ENCODE measurements at regions not wholly inside any gene's neighbourhood (a gene's known extent, or its start where the extent isn't known, plus 50 kb on each side); places are given as distances from the start of the nearest gene placed in this dataset.

DNA sequence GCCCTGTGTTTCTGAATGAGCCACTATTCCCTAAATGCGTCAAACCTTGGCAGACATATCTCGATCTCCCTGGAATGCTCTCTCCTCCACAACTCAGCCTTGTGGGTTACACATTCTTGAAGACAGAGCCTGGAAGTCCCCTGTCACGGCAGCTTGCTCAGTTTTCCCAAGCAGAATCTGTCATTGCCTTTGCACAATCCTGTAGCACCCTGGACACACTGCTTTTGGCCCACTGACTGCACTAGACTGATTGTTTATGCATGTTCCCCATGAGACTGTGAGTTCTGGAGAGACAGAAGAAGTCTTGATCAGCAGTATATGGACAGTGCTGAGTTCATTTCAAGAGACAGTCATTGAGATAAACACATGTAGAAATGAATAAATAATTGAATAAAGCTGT is 406.7 kb downstream of the CD83 start:
- ATAC-seq = no peak
- TF ChIP-seq PPARA (CRISPR knock-in tag; IDR thresholded peaks at IDR 0.05; ENCODE audit: borderline replicate concordance) (no peak), ZNF70 (CRISPR knock-in tag; IDR thresholded peaks at IDR 0.05) (no peak), OSR1 (CRISPR knock-in tag; IDR thresholded peaks at IDR 0.05) (no peak), ARNTL (CRISPR knock-in tag; IDR thresholded peaks at IDR 0.05; ENCODE audit: borderline replicate concordance, low read depth) (no peak), CSDC2 (CRISPR knock-in tag; IDR thresholded peaks at IDR 0.05) (no peak), SNAI2 (CRISPR knock-in tag; IDR thresholded peaks at IDR 0.05) (no peak), ZNF565 (CRISPR knock-in tag; conservative IDR thresholded peaks at IDR 0.05; ENCODE audit: low read depth) (no peak)
- TF ChIP-seq, protein P1, sequence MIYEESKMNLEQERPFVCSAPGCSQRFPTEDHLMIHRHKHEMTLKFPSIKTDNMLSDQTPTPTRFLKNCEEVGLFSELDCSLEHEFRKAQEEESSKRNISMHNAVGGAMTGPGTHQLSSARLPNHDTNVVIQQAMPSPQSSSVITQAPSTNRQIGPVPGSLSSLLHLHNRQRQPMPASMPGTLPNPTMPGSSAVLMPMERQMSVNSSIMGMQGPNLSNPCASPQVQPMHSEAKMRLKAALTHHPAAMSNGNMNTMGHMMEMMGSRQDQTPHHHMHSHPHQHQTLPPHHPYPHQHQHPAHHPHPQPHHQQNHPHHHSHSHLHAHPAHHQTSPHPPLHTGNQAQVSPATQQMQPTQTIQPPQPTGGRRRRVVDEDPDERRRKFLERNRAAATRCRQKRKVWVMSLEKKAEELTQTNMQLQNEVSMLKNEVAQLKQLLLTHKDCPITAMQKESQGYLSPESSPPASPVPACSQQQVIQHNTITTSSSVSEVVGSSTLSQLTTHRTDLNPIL (CRISPR knock-in tag; IDR thresholded peaks at IDR 0.05; ENCODE audit: low read depth) = no peak
- TF ChIP-seq, protein P2, sequence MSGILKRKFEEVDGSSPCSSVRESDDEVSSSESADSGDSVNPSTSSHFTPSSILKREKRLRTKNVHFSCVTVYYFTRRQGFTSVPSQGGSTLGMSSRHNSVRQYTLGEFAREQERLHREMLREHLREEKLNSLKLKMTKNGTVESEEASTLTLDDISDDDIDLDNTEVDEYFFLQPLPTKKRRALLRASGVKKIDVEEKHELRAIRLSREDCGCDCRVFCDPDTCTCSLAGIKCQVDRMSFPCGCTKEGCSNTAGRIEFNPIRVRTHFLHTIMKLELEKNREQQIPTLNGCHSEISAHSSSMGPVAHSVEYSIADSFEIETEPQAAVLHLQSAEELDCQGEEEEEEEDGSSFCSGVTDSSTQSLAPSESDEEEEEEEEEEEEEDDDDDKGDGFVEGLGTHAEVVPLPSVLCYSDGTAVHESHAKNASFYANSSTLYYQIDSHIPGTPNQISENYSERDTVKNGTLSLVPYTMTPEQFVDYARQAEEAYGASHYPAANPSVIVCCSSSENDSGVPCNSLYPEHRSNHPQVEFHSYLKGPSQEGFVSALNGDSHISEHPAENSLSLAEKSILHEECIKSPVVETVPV (CRISPR knock-in tag; IDR thresholded peaks at IDR 0.05) = no peak

DNA sequence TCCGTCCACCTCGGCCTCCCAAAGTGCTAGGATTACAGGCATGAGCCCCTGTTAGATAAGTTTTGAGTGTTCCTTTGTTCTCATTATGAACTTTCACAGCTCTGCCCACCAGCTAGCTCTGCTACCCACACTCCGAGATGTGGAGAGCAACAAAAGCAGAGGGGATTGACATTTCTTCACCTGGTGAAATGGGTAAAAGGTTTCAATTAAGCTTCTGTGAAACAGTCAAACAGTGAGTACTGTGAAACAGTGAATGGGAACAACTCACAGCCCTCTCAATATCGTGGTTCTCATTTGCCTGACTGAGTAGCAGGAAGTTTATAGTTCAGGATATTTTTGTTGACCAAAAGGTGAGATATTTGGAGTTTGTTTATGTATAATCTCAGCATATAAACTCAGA is 412.8 kb downstream of the CD83 start:
- no peak for TF ChIP-seq ZC3H10 (CRISPR knock-in tag; IDR thresholded peaks at IDR 0.05)
- no peak for TF ChIP-seq ZNF8 (CRISPR knock-in tag; IDR thresholded peaks at IDR 0.05)
- no peak for TF ChIP-seq CSDC2 (CRISPR knock-in tag; IDR thresholded peaks at IDR 0.05)
- TF ChIP-seq OSR1 (CRISPR knock-in tag; IDR thresholded peaks at IDR 0.05) = no peak
- no peak for TF ChIP-seq ZFP30 (CRISPR knock-in tag; IDR thresholded peaks at IDR 0.05)
- TF ChIP-seq ISL1 (CRISPR knock-in tag; IDR thresholded peaks at IDR 0.05) = no peak
- TF ChIP-seq ZNF565 (CRISPR knock-in tag; conservative IDR thresholded peaks at IDR 0.05; ENCODE audit: low read depth) = no peak
- TF ChIP-seq GLIS3 (CRISPR knock-in tag; IDR thresholded peaks at IDR 0.05) = no peak
- no peak for ATAC-seq

DNA sequence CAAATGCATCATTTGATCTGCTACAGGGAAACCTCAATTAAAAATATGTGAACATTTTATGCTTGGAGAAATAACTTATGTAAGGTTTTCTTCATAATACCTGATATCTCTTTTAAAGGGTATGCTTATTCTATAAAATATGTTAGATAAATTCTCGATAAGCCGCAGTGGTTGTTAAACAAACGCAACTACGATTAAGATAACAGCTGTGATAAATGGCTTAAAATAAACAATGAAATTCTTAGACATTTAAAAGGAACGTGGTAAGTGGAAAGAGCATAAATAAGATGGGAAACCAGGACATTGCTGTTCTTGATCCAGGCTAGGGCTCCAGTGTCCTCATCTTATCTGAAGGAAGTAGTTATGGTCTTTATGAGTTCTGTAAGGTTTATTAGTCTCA is 415.9 kb downstream of the CD83 start:
- no peak for ATAC-seq
- no peak for TF ChIP-seq ZNF70 (CRISPR knock-in tag; IDR thresholded peaks at IDR 0.05)
- TF ChIP-seq ZFP3 (CRISPR knock-in tag; IDR thresholded peaks at IDR 0.05) = no peak
- no peak for TF ChIP-seq ZNF565 (CRISPR knock-in tag; conservative IDR thresholded peaks at IDR 0.05; ENCODE audit: low read depth)
- TF ChIP-seq OSR1 (CRISPR knock-in tag; IDR thresholded peaks at IDR 0.05) = no peak
- TF ChIP-seq RARB (CRISPR knock-in tag; IDR thresholded peaks at IDR 0.05) = no peak
- TF ChIP-seq, protein P1 (CRISPR knock-in tag; IDR thresholded peaks at IDR 0.05; ENCODE audit: low read depth) = no peak
- TF ChIP-seq ESRRG (CRISPR knock-in tag; IDR thresholded peaks at IDR 0.05) = no peak
- no peak for TF ChIP-seq PPARA (CRISPR knock-in tag; IDR thresholded peaks at IDR 0.05; ENCODE audit: borderline replicate concordance)
- no peak for TF ChIP-seq GLIS3 (CRISPR knock-in tag; IDR thresholded peaks at IDR 0.05)
- TF ChIP-seq ZNF8 (CRISPR knock-in tag; IDR thresholded peaks at IDR 0.05) = no peak

DNA sequence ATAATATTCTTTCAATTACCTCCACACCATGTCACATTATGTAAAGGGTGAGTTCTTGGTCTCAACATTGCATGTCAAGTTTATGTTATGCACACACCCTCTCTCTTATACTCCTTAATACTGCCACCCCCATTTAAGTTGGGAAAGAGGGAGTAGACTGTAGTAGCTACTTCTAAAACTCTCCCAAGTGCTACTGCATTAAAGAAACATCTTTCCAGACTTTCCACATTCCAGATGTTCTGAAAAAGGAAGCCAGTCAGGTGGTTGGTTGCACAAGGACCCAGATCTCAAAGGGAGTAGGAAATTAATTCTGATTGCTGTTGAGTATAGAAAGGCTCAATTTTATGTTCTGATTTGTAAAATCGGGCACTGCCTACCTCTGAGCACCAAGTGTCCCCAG is 419.5 kb downstream of the CD83 start:
- ATAC-seq = no peak
- TF ChIP-seq, protein P1 (CRISPR knock-in tag; IDR thresholded peaks at IDR 0.05; ENCODE audit: low read depth) = no peak
- TF ChIP-seq ZNF8 (CRISPR knock-in tag; IDR thresholded peaks at IDR 0.05) (no peak), ISL1 (CRISPR knock-in tag; IDR thresholded peaks at IDR 0.05) (no peak), SNAI2 (CRISPR knock-in tag; IDR thresholded peaks at IDR 0.05) (no peak)

DNA sequence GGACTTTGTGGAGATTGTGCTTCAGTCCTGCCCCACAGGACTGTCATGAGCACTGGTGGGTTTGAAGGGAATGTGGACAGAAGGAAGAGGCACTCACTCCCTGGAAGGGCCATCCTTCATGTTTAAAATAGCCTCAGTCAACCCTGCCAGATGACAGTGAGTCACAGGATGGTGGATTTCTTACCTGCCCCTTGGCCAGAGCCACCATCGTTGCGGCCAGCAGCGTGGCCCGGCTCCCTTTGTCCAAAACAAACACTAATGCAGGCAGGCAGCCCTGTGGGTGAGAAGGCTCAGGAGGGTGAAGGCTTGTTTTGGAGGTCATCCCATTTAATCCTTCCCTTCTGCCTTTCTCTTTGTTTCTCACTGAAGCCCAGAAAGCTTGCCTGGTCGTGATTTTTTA is 422.7 kb downstream of the CD83 start:
- ATAC-seq = no peak
- TF ChIP-seq GLIS3 (CRISPR knock-in tag; IDR thresholded peaks at IDR 0.05) (no peak), PPARA (CRISPR knock-in tag; IDR thresholded peaks at IDR 0.05; ENCODE audit: borderline replicate concordance) (no peak), RARB (CRISPR knock-in tag; IDR thresholded peaks at IDR 0.05) (no peak), ZFP30 (CRISPR knock-in tag; IDR thresholded peaks at IDR 0.05) (no peak), SNAI2 (CRISPR knock-in tag; IDR thresholded peaks at IDR 0.05) (no peak), ESRRG (CRISPR knock-in tag; IDR thresholded peaks at IDR 0.05) (no peak), CSDC2 (CRISPR knock-in tag; IDR thresholded peaks at IDR 0.05) (no peak), ARNTL (CRISPR knock-in tag; IDR thresholded peaks at IDR 0.05; ENCODE audit: borderline replicate concordance, low read depth) (no peak), ISL1 (CRISPR knock-in tag; IDR thresholded peaks at IDR 0.05) (no peak), TCF4 (CRISPR knock-in tag; IDR thresholded peaks at IDR 0.05; ENCODE audit: borderline replicate concordance) (no peak), TOX (CRISPR knock-in tag; IDR thresholded peaks at IDR 0.05; ENCODE audit: borderline replicate concordance) (no peak), ZNF70 (CRISPR knock-in tag; IDR thresholded peaks at IDR 0.05) (no peak), ZNF8 (CRISPR knock-in tag; IDR thresholded peaks at IDR 0.05) (no peak)
- TF ChIP-seq, protein P3, sequence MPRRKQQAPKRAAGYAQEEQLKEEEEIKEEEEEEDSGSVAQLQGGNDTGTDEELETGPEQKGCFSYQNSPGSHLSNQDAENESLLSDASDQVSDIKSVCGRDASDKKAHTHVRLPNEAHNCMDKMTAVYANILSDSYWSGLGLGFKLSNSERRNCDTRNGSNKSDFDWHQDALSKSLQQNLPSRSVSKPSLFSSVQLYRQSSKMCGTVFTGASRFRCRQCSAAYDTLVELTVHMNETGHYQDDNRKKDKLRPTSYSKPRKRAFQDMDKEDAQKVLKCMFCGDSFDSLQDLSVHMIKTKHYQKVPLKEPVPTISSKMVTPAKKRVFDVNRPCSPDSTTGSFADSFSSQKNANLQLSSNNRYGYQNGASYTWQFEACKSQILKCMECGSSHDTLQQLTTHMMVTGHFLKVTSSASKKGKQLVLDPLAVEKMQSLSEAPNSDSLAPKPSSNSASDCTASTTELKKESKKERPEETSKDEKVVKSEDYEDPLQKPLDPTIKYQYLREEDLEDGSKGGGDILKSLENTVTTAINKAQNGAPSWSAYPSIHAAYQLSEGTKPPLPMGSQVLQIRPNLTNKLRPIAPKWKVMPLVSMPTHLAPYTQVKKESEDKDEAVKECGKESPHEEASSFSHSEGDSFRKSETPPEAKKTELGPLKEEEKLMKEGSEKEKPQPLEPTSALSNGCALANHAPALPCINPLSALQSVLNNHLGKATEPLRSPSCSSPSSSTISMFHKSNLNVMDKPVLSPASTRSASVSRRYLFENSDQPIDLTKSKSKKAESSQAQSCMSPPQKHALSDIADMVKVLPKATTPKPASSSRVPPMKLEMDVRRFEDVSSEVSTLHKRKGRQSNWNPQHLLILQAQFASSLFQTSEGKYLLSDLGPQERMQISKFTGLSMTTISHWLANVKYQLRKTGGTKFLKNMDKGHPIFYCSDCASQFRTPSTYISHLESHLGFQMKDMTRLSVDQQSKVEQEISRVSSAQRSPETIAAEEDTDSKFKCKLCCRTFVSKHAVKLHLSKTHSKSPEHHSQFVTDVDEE (CRISPR knock-in tag; IDR thresholded peaks at IDR 0.05) = no peak
- TF ChIP-seq, protein P2 (CRISPR knock-in tag; IDR thresholded peaks at IDR 0.05) = no peak
- TF ChIP-seq, protein P1 (CRISPR knock-in tag; IDR thresholded peaks at IDR 0.05; ENCODE audit: low read depth) = no peak
